ENCODE measurements at regions not wholly inside any gene's neighbourhood (a gene's known extent, or its start where the extent isn't known, plus 50 kb on each side); places are given as distances from the start of the nearest gene placed in this dataset.

DNA sequence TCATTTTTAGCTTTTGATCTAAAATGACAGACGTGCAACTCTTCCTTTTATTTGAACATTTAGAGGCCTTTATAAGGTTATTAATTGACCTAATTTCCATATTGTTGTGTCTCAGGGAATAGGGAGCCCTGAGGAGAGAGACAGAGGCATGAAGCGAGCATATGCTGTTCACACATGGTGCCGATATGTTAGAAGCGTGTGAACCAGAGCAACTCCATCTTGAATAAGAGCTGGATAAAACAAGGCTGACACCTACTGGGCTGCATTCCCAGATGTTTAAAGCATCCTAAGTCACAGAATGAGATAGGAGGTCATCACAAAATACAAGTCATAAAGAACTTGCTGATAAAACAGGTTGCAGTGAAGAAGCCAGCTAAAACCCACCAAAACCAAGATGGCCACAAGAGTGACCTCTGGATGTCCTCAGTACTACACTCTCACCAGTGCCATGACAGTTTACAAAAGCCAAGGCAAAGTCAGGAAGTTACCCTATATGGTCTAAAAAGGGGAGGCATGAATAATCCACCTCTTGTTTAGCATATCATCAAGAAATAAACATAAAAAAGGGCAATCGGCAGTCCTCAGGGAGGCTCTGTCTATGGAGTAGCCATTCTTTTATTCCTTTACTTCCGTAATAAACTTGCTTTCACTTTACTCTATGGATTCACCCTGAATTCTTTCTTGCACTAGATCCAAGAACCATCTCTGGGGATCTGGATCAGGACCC, 80.1 kb downstream of the SEC61G start:
- H3K36me3 ChIP-seq (ENCODE audit: control insufficient read depth in 5 of 5, insufficient read depth in 5 of 5, low read length in 5 of 5): no peaks in the 10 kb centered on the region
- no peak overlapping the region for H3K9ac ChIP-seq (ENCODE audit: low read length in 5 of 5)
- no peaks in the 10 kb centered on the region for H3K9me3 ChIP-seq (ENCODE audit: control insufficient read depth in 5 of 5, low read length in 5 of 5)
- H3K4me1 ChIP-seq (ENCODE audit: control insufficient read depth in 5 of 5, insufficient read depth in 5 of 5, low read length in 5 of 5): no peaks in the 10 kb centered on the region
- no peak overlapping the region for H3K27ac ChIP-seq (ENCODE audit: low read depth, low read length)
- H3K4me3 ChIP-seq (ENCODE audit: low read depth in 1 of 5, low read length in 5 of 5): no peak overlapping the region
- H3K27me3 ChIP-seq (ENCODE audit: control insufficient read depth in 5 of 5, insufficient read depth in 4 of 5, low read length in 5 of 5): peaks cover 0 to 2% (median 0%) of the 10 kb centered on the region in 5 donors

- no peak overlapping the region for H3K27ac ChIP-seq (ENCODE audit: low read depth, low read length)
- no peak overlapping the region for H3K4me3 ChIP-seq (ENCODE audit: low read depth in 1 of 5, low read length in 5 of 5)
- no peaks in the 10 kb centered on the region for H3K9me3 ChIP-seq (ENCODE audit: control insufficient read depth in 5 of 5, low read length in 5 of 5)
- no peak overlapping the region for H3K9ac ChIP-seq (ENCODE audit: low read length in 5 of 5)
- H3K4me1 ChIP-seq (ENCODE audit: control insufficient read depth in 5 of 5, insufficient read depth in 5 of 5, low read length in 5 of 5): no peaks in the 10 kb centered on the region
- no peaks in the 10 kb centered on the region for H3K27me3 ChIP-seq (ENCODE audit: control insufficient read depth in 5 of 5, insufficient read depth in 4 of 5, low read length in 5 of 5)
- H3K36me3 ChIP-seq (ENCODE audit: control insufficient read depth in 5 of 5, insufficient read depth in 5 of 5, low read length in 5 of 5): no peaks in the 10 kb centered on the region
These were observed 84.1 kb downstream of the SEC61G start for GRCh38 chr7:54674891-54675290.

GRCh38 chr7:54672519-54672918, 86.5 kb downstream of the SEC61G start:
- Histone ChIP-seq H3K9ac (ENCODE audit: low read length in 5 of 5) (no peak overlapping the region), H3K4me1 (ENCODE audit: control insufficient read depth in 5 of 5, insufficient read depth in 5 of 5, low read length in 5 of 5) (no peaks in the 10 kb centered on the region), H3K27me3 (ENCODE audit: control insufficient read depth in 5 of 5, insufficient read depth in 4 of 5, low read length in 5 of 5) (no peaks in the 10 kb centered on the region), H3K36me3 (ENCODE audit: control insufficient read depth in 5 of 5, insufficient read depth in 5 of 5, low read length in 5 of 5) (no peaks in the 10 kb centered on the region), H3K27ac (ENCODE audit: low read depth, low read length) (no peak overlapping the region), H3K9me3 (ENCODE audit: control insufficient read depth in 5 of 5, low read length in 5 of 5) (no peaks in the 10 kb centered on the region), H3K4me3 (ENCODE audit: low read depth in 1 of 5, low read length in 5 of 5) (no peak overlapping the region)

- H3K27me3 ChIP-seq (ENCODE audit: control insufficient read depth in 5 of 5, insufficient read depth in 4 of 5, low read length in 5 of 5): peaks cover 17 to 35% (median 34%) of the 10 kb centered on the region in 5 donors
- no peaks in the 10 kb centered on the region for H3K36me3 ChIP-seq (ENCODE audit: control insufficient read depth in 5 of 5, insufficient read depth in 5 of 5, low read length in 5 of 5)
- H3K27ac ChIP-seq (ENCODE audit: low read depth, low read length): no peak overlapping the region
- peaks cover 0 to 11% (median 10%) of the 10 kb centered on the region in 5 donors for H3K4me1 ChIP-seq (ENCODE audit: control insufficient read depth in 5 of 5, insufficient read depth in 5 of 5, low read length in 5 of 5)
- H3K9ac ChIP-seq (ENCODE audit: low read length in 5 of 5): no peak overlapping the region
- H3K9me3 ChIP-seq (ENCODE audit: control insufficient read depth in 5 of 5, low read length in 5 of 5): peaks cover 0 to 3% (median 0%) of the 10 kb centered on the region in 5 donors
- peak overlapping the region; percentile 39 to 50 (median 42) for H3K4me3 ChIP-seq (ENCODE audit: low read depth in 1 of 5, low read length in 5 of 5)
These were observed 94.5 kb downstream of the SEC61G start for GRCh38 chr7:54664235-54665228.

DNA sequence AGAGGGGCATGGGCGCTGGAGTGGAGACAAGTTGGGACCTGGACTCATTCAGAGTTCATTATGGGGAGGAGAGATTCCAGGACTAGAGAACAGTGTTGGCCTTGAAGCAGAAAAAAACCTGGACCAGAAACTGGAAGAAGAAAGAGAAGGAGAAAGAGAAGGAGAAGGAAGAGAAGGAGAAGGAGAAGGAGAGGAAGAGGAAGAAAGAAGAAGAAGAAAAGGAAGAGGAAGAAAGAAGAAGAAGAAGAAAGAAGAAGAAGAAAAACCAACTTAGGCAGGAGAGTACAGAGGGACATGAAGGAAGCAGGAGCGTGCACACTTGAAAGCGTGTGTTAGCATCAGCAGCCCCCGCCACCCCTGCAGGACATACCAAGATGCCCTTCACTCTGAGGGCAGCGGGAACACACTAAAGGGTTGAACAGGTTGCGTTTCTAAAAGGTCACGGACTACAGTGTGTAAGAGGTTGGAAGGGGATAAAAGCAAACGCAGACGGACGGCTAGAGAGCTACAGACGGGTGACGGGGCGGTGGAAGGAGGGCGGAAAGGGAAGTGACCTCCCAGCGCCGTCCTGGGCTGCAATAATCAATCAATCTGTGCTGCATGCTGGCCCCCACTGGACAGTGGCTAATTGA, 95.3 kb downstream of the SEC61G start:
- peaks cover 17 to 38% (median 34%) of the 10 kb centered on the region in 5 donors for H3K27me3 ChIP-seq (ENCODE audit: control insufficient read depth in 5 of 5, insufficient read depth in 4 of 5, low read length in 5 of 5)
- no peaks in the 10 kb centered on the region for H3K36me3 ChIP-seq (ENCODE audit: control insufficient read depth in 5 of 5, insufficient read depth in 5 of 5, low read length in 5 of 5)
- no peak overlapping the region for H3K27ac ChIP-seq (ENCODE audit: low read depth, low read length)
- H3K9me3 ChIP-seq (ENCODE audit: control insufficient read depth in 5 of 5, low read length in 5 of 5): peaks cover 0 to 3% (median 0%) of the 10 kb centered on the region in 5 donors
- H3K4me3 ChIP-seq (ENCODE audit: low read depth in 1 of 5, low read length in 5 of 5): peak overlapping the region; percentile 39 to 50 (median 42)
- H3K4me1 ChIP-seq (ENCODE audit: control insufficient read depth in 5 of 5, insufficient read depth in 5 of 5, low read length in 5 of 5): peaks cover 0 to 11% (median 10%) of the 10 kb centered on the region in 5 donors
- H3K9ac ChIP-seq (ENCODE audit: low read length in 5 of 5): no peak overlapping the region

DNA sequence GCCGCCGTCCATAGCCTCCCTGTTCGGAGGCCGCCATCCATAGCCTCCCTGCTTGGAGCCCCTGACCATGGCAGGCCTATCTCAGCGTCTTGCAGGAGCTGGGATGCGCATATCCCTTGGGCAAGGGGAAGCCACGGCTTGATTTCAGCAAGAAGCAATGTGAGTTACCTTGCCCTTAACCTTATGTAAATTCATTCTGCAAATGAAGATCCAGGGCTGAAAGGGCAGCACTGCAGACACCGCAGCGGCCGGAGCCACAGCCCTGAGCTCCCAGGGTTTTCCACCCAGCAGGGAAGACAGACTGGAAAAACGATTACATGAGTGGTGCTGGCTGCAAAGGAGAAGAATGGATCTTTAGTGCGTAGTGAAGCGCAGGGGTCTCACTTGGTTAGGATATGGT, 95.8 kb downstream of the SEC61G start:
- H3K36me3 ChIP-seq (ENCODE audit: control insufficient read depth in 5 of 5, insufficient read depth in 5 of 5, low read length in 5 of 5): no peaks in the 10 kb centered on the region
- peaks cover 0 to 3% (median 0%) of the 10 kb centered on the region in 5 donors for H3K9me3 ChIP-seq (ENCODE audit: control insufficient read depth in 5 of 5, low read length in 5 of 5)
- H3K27me3 ChIP-seq (ENCODE audit: control insufficient read depth in 5 of 5, insufficient read depth in 4 of 5, low read length in 5 of 5): peaks cover 17 to 38% (median 34%) of the 10 kb centered on the region in 5 donors
- H3K4me1 ChIP-seq (ENCODE audit: control insufficient read depth in 5 of 5, insufficient read depth in 5 of 5, low read length in 5 of 5): peaks cover 0 to 11% (median 10%) of the 10 kb centered on the region in 5 donors
- no peak overlapping the region for H3K4me3 ChIP-seq (ENCODE audit: low read depth in 1 of 5, low read length in 5 of 5)
- H3K27ac ChIP-seq (ENCODE audit: low read depth, low read length): no peak overlapping the region
- H3K9ac ChIP-seq (ENCODE audit: low read length in 5 of 5): no peak overlapping the region

DNA sequence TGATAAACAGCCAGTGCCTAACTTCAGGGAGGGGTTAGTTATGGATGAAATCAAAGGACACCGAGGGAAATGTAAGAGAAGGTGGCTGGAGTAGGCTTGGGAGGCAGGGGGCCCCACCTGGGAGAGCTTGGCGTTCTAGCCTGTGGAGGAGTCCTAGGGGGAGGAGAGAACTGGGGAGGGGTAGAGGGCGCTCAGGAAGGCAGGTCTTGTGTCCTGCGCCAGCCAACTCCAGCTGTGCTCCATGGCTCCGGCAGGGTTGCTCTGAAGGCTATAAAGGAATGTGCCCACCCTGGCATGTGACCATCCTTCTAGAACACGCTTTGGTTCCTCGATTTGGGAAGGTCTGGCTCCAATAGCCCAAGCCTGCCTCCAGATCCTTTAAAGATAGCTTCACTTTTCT, 96.3 kb downstream of the SEC61G start:
- peaks cover 17 to 38% (median 34%) of the 10 kb centered on the region in 5 donors for H3K27me3 ChIP-seq (ENCODE audit: control insufficient read depth in 5 of 5, insufficient read depth in 4 of 5, low read length in 5 of 5)
- H3K36me3 ChIP-seq (ENCODE audit: control insufficient read depth in 5 of 5, insufficient read depth in 5 of 5, low read length in 5 of 5): no peaks in the 10 kb centered on the region
- no peak overlapping the region for H3K9ac ChIP-seq (ENCODE audit: low read length in 5 of 5)
- no peak overlapping the region for H3K4me3 ChIP-seq (ENCODE audit: low read depth in 1 of 5, low read length in 5 of 5)
- H3K9me3 ChIP-seq (ENCODE audit: control insufficient read depth in 5 of 5, low read length in 5 of 5): peaks cover 0 to 3% (median 0%) of the 10 kb centered on the region in 5 donors
- no peak overlapping the region for H3K27ac ChIP-seq (ENCODE audit: low read depth, low read length)
- peaks cover 0 to 11% (median 10%) of the 10 kb centered on the region in 5 donors for H3K4me1 ChIP-seq (ENCODE audit: control insufficient read depth in 5 of 5, insufficient read depth in 5 of 5, low read length in 5 of 5)

- no peak overlapping the region for H3K4me3 ChIP-seq (ENCODE audit: low read depth in 1 of 5, low read length in 5 of 5)
- H3K4me1 ChIP-seq (ENCODE audit: control insufficient read depth in 5 of 5, insufficient read depth in 5 of 5, low read length in 5 of 5): no peaks in the 10 kb centered on the region
- H3K27me3 ChIP-seq (ENCODE audit: control insufficient read depth in 5 of 5, insufficient read depth in 4 of 5, low read length in 5 of 5): no peaks in the 10 kb centered on the region
- no peak overlapping the region for H3K9ac ChIP-seq (ENCODE audit: low read length in 5 of 5)
- no peaks in the 10 kb centered on the region for H3K36me3 ChIP-seq (ENCODE audit: control insufficient read depth in 5 of 5, insufficient read depth in 5 of 5, low read length in 5 of 5)
- no peak overlapping the region for H3K27ac ChIP-seq (ENCODE audit: low read depth, low read length)
- no peaks in the 10 kb centered on the region for H3K9me3 ChIP-seq (ENCODE audit: control insufficient read depth in 5 of 5, low read length in 5 of 5)
These were observed 105.1 kb downstream of the SEC61G start for GRCh38 chr7:54653905-54654304.

GRCh38 chr7:54643064-54643463, 100.9 kb downstream of the VSTM2A start:
- Histone ChIP-seq H3K9me3 (ENCODE audit: control insufficient read depth in 5 of 5, low read length in 5 of 5) (peaks cover 0 to 2% (median 0%) of the 10 kb centered on the region in 5 donors), H3K4me3 (ENCODE audit: low read depth in 1 of 5, low read length in 5 of 5) (no peak overlapping the region), H3K36me3 (ENCODE audit: control insufficient read depth in 5 of 5, insufficient read depth in 5 of 5, low read length in 5 of 5) (no peaks in the 10 kb centered on the region), H3K27me3 (ENCODE audit: control insufficient read depth in 5 of 5, insufficient read depth in 4 of 5, low read length in 5 of 5) (no peaks in the 10 kb centered on the region), H3K9ac (ENCODE audit: low read length in 5 of 5) (no peak overlapping the region), H3K4me1 (ENCODE audit: control insufficient read depth in 5 of 5, insufficient read depth in 5 of 5, low read length in 5 of 5) (no peaks in the 10 kb centered on the region), H3K27ac (ENCODE audit: low read depth, low read length) (no peak overlapping the region)
